ENCODE measurements at regions not wholly inside any gene's neighbourhood (a gene's known extent, or its start where the extent isn't known, plus 50 kb on each side); places are given as distances from the start of the nearest gene placed in this dataset.

DNA sequence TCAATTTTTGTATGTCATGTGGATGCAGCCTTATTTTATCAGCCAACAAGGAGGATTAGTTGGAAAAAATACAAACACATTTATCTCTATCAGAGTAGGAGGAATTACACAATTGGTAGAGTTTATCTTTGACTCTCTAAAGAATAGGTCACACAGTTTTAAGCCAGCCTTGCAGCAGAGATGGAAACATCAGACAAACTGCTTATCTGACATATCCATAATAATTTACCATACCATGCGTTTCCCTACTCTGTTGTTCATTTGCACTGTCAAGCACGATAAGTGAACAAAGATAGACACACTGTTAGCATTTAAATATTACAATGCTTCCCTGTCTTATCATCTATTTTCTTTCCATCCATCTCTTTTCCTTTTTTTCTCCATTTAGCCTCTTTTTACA is 283.7 kb upstream of the SMIM30 start:
- TF ChIP-seq EP300 (IDR thresholded peaks at IDR 0.05) = no peak
- TF ChIP-seq, protein P1, sequence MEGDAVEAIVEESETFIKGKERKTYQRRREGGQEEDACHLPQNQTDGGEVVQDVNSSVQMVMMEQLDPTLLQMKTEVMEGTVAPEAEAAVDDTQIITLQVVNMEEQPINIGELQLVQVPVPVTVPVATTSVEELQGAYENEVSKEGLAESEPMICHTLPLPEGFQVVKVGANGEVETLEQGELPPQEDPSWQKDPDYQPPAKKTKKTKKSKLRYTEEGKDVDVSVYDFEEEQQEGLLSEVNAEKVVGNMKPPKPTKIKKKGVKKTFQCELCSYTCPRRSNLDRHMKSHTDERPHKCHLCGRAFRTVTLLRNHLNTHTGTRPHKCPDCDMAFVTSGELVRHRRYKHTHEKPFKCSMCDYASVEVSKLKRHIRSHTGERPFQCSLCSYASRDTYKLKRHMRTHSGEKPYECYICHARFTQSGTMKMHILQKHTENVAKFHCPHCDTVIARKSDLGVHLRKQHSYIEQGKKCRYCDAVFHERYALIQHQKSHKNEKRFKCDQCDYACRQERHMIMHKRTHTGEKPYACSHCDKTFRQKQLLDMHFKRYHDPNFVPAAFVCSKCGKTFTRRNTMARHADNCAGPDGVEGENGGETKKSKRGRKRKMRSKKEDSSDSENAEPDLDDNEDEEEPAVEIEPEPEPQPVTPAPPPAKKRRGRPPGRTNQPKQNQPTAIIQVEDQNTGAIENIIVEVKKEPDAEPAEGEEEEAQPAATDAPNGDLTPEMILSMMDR (IDR thresholded peaks at IDR 0.05) = no peak
- no peak for TF ChIP-seq POLR2A (IDR thresholded peaks at IDR 0.05)
